22Rv1 (cell line): ENCODE measurements at regions not wholly inside any gene's neighbourhood (a gene's known extent, or its start where the extent isn't known, plus 50 kb on each side); places are given as distances from the start of the nearest gene placed in this dataset.

Experiments
- ZFX ChIP-seq: fragments of 450-650 bp; IDR thresholded peaks from 2 replicates; pipeline ENCODE4 v1.6.1; 2017; ENCODE audit warnings: antibody characterized with exemption, borderline replicate concordance
- TF ChIP-seq, protein P1 (sequence below): fragments of 450-650 bp; IDR thresholded peaks from 2 replicates; pipeline ENCODE4 v1.5.1; 2017; ENCODE audit warnings: mild to moderate bottlenecking

DNA sequence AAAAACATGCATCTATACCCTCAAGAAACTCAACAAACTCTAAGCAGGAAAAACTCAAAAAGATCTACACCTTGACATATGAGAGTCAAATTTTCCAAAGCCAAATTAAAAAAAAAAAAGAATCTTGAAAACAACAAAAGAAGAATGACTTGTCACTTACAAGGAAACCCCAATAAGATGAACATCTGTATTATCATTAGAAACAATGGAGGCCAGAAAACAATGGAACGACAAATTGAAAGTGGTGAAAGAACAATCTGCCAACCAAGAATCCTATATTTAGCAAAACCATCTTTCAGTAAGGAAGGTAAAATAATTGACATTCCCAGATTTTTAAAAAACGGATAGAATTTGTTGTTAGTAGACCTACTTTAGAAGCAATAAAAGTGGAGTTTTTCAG, 516.8 kb downstream of the ACTR3B start:
- TF ChIP-seq, protein P1, sequence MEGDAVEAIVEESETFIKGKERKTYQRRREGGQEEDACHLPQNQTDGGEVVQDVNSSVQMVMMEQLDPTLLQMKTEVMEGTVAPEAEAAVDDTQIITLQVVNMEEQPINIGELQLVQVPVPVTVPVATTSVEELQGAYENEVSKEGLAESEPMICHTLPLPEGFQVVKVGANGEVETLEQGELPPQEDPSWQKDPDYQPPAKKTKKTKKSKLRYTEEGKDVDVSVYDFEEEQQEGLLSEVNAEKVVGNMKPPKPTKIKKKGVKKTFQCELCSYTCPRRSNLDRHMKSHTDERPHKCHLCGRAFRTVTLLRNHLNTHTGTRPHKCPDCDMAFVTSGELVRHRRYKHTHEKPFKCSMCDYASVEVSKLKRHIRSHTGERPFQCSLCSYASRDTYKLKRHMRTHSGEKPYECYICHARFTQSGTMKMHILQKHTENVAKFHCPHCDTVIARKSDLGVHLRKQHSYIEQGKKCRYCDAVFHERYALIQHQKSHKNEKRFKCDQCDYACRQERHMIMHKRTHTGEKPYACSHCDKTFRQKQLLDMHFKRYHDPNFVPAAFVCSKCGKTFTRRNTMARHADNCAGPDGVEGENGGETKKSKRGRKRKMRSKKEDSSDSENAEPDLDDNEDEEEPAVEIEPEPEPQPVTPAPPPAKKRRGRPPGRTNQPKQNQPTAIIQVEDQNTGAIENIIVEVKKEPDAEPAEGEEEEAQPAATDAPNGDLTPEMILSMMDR: no peak
- no peak for TF ChIP-seq ZFX
